GM12891 (cell line): ENCODE measurements at regions not wholly inside any gene's neighbourhood (a gene's known extent, or its start where the extent isn't known, plus 50 kb on each side); places are given as distances from the start of the nearest gene placed in this dataset.

Experiments used
- POLR2A ChIP-seq: IDR thresholded peaks from 2 replicates; pipeline ENCODE4 v1.6.1; 2011; ENCODE audit warnings: low read depth, low read length, control low read depth
- POLR2AphosphoS5 ChIP-seq: IDR thresholded peaks from 2 replicates; pipeline ENCODE4 v1.6.1; 2011; ENCODE audit warnings: low read depth, low read length, control low read depth
- SPI1 ChIP-seq: IDR thresholded peaks from 2 replicates; pipeline ENCODE4 v1.6.1; 2011; ENCODE audit warnings: low read depth, low read length, control low read depth
- TAF1 ChIP-seq: IDR thresholded peaks from 2 replicates; pipeline ENCODE4 v1.6.1; 2011; ENCODE audit warnings: low read depth, low read length, control low read depth

DNA sequence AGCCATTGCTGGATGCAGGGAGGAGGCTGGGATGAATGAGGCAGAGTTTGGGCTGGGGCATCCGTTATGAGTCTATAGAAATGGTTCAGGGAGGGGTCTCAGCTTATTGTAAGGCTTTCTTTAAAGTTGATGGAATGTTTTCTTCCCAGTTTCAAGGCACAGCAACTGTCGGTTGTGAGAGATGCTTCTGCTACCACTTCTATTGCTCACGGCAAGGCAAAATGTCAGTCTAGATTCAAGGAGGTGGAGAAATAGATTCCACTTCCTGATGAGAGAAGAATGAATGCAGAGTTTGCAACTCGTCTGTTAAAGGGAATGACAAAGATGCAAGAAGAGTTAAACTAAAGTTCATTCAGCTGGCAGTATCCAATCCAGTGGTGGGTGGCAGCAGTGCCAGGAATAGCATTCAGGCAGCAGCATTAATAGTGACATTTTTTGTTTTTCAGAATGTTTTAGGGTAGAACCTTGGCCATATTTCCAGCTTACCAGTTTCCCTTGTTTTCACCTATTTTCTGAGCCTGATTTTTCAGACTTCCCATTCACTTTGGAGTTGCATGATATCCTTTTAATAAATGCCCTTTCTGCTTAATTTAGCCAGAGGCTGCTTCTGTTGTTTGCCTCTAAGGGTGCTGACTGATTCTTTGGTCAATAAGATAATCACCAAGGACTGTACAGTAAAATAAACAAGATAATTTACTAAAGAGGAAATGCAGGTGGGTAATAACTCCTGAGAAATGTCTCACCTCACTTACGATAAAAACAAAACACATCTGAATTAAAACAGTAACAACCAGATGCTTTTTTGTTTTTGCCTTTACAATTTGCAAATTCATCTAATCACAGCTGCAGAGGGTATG, 138.4 kb downstream of the RPIA start:
- TF ChIP-seq POLR2A = no peak
- no peak for TF ChIP-seq SPI1
- no peak for TF ChIP-seq POLR2AphosphoS5
- no peak for TF ChIP-seq TAF1
